ENCODE measurements at regions not wholly inside any gene's neighbourhood (a gene's known extent, or its start where the extent isn't known, plus 50 kb on each side); places are given as distances from the start of the nearest gene placed in this dataset.

- TF ChIP-seq CTCF (conservative IDR thresholded peaks at IDR 0.05; ENCODE audit: low read depth, low read length) (no peak), EZH2 (IDR thresholded peaks at IDR 0.05; ENCODE audit: low read length, unreplicated experiment) (no peak), EZH2phosphoT487 (IDR thresholded peaks at IDR 0.05; ENCODE audit: borderline replicate concordance, low read length) (no peak)
Observed at GRCh38 chr20:12723811-12724210, 285.0 kb upstream of the SPTLC3 start.

Data from PC-3 (cell line).